ENCODE measurements at regions not wholly inside any gene's neighbourhood (a gene's known extent, or its start where the extent isn't known, plus 50 kb on each side); places are given as distances from the start of the nearest gene placed in this dataset.
"Not testable (repeated sequence)": the region's sequence is repeated elsewhere in the genome, so short reads cannot be mapped to it uniquely, and the experiment has no call there.

DNA sequence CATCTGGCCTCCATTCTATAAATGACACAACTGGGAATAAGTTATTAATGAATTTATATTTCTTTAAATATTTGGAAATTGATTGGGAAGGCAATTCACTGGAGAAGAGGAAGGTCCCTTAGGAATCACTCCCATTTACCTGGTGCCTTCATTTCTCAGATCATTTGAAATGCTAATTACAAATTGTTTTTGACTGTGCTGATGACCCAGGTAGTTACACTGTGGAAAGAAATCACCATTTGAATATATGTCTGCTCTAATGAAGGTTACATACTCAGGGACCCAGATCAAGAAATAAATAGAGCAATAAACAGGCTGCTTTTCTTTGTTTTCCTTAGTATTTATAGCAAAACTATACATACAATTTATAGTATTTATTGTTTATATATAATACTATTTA lies 1759.1 kb downstream of the ARAP2 start:
- no peak for DNase-seq (ENCODE audit: low read depth)

DNA sequence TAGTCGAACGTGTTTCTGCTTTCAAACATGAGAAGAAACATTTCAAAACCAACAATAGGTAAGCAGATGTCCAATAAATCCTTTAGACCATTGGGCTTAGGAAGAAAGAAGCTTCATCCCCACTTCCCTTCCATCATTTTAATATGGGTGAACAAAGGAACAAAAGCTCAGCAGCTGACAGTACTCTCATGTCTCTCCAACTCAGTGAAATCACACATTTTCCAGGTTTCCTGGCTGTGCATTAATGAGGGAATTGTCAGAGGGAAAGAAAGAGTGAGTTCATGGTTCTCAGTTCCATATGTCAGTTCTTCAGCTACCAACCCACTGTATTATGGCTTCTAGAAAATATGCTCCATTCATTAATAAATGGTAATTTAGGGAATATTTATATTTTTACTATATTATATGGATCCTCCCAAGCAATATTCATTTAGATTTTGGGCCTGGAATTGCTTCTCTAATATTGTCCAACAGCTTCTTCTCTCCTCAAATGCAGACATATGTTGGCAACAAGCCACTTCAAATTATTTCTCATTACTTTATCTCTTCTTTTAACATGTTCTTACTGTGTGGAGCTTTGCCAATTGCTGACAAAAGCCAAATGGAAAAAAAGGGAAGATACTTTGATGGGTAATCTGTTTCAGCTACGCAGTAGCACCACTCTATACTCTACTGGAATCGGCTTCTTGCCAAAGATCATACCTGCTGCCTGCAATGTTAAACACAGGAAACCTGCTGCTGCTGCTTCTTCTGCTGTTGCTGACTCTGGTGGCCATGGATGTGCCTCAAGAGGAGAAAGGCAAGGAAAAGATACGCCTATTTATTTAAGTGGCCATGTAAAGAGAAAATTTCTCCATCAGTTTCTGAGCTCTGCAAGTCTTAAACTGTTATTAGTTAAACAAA lies 1757.6 kb downstream of the ARAP2 start:
- no peak for DNase-seq (ENCODE audit: low read depth)

DNA sequence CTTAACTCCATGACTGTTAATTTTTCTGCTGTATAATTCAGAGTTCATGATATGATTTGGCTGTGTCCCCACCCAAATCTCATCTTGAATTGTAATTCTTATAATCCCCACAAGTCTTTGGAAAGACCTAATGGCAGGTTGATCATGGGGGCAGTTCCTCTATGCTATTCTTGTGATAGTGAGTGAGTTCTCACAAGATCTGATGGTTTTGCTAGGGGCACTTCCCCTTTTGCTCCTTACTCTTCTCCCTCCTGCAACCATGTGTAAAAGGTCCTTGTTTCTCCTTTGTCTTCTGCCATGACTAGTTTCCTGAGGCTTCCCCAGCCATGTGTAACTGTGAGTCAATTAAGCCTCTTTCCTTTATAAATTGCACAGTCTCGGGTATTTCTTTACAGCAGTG lies 1751.9 kb downstream of the ARAP2 start:
- DNase-seq (ENCODE audit: low read depth) = no peak

DNA sequence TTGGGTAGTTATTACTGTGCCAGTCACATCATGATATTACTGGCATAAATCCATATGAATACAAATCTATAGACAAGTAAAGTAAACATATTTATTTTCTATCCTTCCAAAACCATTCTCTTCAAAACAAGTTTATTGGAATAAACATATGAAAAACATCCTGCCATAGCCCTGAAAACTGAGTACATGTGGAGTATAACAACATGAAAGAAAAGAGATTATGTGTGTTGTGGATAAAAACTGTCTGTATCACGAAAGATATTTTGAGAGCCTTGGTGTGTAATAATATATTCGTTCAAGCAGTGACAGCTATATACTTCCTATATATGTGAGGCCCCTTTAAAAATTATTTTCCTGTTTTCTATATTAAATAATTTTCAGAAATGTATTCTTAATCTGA lies 1742.2 kb downstream of the ARAP2 start:
- no peak for DNase-seq (ENCODE audit: low read depth)

DNA sequence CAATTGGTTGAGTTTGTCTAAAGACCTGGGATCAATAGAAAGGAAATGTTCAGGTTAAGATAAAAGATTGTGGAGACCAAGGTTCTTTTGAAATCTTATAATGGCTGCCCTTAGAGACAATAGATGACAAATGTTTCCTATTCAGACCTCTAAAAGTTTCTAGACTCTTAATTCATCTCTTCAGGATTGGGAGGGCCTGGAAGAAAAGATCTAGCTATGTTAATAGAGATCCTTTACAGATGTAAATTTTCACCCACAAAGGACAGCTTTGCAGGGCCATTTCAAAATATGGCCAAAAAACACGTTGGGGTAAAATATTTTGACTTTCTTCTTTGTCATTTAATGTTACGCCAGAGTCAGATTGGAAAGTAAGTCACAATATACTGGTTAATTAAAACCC lies 1739.6 kb downstream of the ARAP2 start:
- DNase-seq (ENCODE audit: low read depth) = not testable (repeated sequence)

DNA sequence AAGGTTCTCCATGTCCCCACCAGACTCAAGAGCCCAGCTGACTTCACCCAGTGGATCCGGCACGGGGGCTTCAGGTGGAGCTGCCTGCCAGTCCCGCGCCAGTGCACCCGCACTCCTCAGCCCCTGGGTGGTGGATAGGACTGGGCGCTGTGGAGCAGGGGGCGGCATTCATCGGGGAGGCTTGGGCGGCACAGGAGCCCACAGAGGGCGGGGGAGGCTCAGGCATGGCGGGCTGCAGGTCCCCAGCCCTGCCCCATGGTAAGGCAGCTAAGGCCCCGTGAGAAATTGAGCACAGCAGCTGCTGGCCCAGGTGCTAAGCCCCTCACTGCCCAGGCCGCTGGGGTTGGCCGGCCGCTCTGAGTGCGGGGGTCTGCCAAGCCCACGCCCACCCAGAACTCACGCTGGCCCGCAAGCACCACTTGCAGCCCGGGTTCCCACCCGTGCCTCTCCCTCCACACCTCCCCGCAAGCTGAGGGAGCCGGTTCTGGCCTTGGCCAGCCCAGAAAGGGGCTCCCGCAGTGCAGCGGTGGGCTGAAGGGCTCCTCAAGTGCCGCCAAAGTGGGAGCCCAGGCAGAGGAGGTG lies 1737.7 kb downstream of the ARAP2 start:
- DNase-seq (ENCODE audit: low read depth) = not testable (repeated sequence)

DNA sequence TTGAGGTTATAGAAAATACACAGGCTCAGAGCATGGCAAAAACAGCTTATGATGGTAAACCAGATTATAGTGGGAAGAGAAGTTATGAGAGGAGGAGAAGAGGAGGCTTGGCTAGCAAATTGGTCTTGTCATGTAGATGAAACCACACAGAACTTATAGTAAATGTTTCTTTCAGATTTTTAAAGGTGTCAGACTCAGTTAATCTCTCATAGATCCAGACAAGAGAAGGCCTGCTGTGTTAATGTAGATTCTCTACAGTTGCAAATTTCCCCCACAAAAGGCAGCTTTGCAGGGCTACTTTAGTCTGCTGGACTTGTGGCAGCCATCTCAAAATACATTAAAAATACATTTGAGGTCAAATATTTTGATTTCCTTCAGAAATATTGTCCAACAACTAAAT lies 1731.7 kb downstream of the ARAP2 start:
- no peak for DNase-seq (ENCODE audit: low read depth)

DNA sequence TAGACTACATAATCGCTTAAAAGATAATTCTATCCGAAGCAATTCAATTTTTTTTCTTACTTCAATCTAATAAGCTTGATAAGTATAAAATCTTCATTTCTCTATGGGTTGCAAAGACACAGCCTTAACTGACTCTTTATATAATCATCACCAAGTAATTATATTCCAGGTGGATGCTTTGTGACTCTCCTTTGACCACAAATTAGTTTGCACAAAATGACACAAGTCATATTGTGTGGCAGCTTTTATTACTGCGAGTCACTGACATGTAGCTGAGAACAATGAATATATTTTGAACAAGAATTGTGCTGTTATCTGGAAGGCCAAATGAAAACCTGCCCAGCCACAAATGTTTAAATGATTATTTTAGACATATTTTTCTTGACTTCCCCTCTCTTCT lies 1727.8 kb downstream of the ARAP2 start:
- no peak for DNase-seq (ENCODE audit: low read depth)

DNA sequence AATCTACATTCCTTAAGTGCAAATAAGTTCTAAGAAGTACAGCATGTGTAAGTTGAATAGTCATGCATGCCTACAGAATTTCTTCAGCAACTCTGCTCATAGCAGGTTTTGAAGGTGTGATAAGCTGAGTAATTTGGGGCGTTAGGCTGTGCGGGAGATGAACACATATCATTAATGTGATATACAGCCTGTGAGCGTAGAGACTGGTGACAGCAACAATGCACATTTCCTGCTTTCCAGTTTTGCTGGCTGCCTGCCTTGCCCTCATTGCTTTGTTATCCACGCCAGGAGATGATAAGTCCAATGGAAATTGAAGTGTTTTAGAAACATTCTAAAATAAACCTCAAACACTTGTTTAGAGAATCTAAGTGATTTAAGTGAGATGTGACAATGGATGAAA lies 1709.4 kb downstream of the ARAP2 start:
- DNase-seq (ENCODE audit: low read depth) = no peak

DNA sequence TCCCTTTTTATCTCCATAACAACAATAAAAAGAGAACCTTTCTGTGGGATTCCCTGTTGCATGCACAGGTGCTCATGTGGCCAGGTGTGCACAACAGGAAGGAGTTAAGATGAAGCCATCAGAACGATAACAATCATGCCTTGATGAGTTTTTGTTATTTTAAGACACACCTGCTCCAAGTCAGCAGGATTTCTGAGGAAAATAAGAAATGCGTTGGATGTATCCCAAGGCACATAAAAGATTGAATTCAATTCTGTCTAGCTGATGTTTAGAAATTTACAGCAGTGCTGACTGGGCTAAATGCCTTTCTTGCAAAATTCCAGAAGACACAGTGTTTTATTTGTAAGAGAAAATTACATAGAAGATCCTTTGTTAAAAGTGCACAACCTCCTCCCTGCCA lies 1678.2 kb downstream of the ARAP2 start:
- no peak for DNase-seq (ENCODE audit: low read depth)

DNA sequence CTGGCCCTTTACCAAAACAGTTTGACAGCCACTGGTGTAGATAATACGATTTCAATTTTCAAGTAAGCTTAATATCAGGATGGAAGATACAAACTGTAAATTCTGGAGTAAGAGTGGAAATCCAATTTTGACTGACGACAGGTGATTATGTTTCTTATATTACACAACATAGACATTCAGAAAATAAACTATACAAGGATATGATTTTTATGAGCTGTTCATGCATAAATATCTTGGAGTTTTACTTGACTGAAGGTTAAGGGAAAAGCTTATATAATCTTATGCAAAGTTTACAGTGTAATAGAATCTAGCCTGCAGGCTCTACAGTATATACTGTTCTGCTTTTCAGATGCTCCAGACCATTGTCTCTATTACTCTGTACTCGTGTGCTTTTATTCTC lies 1672.3 kb downstream of the ARAP2 start:
- DNase-seq (ENCODE audit: low read depth) = no peak

DNA sequence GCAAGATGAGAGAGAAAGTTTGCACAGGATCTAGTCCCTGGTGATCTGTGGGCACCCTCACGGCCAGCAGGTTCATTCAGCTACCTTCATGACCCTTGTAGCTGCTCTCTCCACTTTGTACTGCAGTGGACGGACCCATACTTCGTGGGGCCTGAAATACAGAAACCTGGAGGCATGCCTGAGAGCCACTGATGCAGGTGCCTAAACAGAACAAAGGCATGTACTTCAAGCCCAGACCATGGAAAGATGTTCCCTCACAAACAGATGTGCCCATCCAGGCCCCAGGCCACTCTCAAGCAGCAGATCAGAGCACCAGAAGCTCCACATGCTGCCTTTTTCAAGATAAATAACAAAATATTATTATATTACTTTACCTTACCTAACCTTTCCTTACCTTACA lies 1629.0 kb downstream of the ARAP2 start:
- DNase-seq (ENCODE audit: low read depth) = no peak

DNA sequence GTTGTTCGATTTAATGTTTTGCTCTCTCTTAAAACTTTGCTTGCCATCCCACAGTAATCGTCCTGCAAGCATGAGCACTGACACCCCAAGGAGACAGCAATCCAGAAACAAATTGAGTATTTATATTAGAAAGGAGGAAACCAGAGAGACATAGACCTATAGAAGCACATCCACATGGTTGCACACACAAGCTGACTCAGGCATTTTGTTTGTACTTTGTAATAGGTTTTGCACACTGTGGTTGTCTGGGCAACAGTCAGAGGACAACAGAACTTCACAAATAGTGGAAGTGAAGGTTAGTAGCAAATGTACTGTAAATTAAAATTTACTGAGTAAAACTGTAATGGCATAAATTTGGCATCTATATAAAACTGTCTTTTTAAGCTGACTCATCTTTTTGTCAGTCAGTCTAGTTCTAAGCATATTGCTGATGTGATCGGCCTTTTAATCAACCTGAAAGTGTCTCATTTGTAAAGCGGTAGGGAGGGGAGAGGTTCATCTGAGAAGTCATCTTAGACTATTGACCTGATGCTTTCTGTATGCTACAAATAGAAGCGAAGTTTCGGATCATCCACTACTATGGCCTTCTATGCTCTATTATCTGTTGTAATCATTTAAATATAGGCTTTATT lies 1624.7 kb downstream of the ARAP2 start:
- DNase-seq (ENCODE audit: low read depth) = no peak

DNA sequence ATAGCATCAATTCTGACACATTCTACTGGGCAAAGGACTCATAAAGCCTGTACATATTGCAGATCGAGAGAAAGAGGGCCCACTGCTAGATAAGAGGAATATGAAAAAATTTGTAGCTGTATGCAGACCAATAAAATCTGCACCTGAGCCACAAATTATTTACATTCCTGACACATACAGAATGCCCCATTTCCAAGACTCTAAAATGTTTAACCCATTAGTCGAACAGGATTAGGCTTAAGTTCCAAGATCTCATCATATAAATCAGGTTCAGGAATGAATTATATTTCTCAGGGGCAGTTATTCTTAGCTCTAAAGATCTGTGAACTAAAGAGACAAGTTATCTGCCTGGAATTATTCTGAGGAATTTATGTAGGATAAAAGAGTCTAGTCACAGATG lies 1615.8 kb downstream of the ARAP2 start:
- DNase-seq (ENCODE audit: low read depth) = no peak

DNA sequence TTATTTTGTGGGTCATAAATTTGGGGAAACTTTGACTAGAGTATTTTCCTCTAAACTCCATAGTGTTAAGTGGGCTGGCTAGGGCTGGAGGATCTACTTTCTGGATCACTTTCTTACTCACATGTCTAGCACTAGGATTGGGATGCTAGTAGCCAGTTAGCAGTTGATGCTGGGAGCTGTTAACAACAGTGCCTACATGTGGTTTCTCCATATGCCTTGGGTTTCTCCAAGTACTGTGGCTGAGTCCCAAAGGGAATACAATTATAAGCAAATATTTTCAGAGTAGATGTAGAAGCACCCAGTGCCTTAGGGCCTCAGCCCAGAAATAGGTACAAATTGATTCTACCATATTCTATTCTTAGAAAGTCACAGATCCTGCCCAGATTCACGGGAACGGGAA lies 1614.9 kb downstream of the ARAP2 start:
- DNase-seq (ENCODE audit: low read depth) = no peak

DNA sequence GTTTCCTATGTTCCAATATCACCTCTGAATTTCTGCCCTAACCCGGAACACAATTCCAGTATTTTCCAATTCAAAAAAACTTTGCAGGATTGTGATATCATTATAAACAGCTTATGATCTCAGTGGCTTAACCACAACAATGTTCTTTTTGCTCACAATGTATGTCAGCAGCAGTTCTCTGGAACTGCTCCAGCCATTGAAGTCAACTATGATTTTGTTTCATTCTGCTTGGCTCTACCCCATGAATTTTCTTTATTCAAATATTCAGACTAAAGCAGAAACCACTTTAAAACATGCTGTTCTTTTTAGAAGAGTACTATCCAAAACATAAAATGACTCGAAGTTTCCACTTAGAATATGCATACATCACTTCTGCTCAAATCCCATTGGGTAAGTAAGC lies 1611.1 kb downstream of the ARAP2 start:
- DNase-seq (ENCODE audit: low read depth) = no peak

DNA sequence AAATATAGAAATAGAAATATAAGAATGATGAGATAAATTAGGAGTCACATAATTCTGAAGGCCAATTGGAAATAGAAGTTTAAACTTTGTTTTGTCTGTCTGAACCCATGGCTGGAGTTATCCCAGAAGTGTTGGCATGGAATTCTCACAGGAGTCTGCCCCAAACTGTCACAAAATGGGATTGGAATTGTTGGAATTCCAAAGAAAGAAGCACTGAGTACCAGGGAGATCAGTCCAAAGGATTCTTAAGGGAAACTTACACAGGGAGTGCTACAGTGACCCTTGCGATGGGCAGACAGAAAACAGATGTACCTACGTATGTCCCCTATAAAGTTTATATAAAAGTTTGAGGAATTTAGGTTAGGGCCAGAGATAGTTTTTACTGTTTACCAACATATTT lies 1607.7 kb downstream of the ARAP2 start:
- DNase-seq (ENCODE audit: low read depth) = no peak

DNA sequence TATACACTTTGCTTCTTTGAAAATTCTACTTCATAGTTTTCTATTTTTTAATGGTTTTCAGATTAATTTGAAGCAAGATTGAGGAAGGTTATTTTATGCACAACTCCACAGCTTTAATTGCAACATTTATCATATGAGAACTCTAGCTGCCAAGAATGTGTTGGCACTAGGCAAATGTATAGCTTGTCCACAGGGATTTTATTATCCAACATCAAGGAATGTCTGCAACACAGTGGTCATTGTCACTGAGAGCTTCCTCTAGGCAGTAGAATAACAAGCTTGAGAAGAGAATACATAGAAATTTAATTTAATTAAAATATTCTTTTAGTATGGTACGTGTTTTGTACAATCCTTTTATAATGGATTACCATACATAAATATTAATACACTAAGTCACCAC lies 1600.8 kb downstream of the ARAP2 start:
- DNase-seq (ENCODE audit: low read depth) = no peak

DNA sequence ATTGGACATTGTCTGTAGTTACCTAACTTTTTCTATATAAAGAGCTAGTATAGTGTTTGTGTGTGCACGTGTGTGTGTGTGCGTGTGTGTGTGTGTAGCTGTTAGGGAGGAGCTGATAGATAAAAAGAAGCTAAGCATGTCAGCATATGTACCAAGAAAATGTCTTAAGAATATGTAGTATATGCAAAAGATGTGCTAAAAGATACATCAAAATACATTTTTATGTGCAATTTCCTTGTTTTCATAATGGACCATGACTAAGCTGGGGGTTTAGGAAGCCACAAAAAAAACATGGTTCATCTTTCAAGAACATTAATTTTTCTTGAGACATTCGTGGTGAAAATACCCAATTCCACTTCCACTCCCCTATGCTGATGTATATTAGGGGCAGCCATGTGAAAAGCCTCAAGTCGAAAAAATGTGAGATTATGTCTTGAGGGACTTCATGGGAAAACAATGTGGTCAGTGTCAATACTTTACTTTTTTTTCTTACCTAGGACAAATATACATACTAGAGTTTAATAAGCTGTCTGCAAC lies 1599.7 kb downstream of the ARAP2 start:
- DNase-seq (ENCODE audit: low read depth) = no peak

DNA sequence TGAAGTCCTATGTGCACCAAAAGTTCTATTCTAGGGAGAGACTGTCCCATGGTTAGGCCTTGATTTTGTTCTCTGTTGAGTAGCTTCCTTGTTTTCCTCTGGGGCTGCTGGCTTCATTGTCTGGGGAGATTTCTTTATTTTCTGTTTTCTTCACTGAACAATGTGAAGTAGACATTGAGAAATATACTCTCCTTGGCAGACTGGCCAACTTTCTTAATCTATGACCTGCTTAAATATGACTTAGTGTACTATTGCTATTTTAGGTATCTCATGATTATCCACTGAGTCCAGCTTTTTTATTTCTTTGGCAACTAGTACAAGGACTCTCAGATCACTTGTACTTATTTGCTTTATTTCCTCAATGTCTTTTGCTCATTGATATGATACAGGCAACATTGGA lies 1594.6 kb downstream of the ARAP2 start:
- DNase-seq (ENCODE audit: low read depth) = no peak

DNA sequence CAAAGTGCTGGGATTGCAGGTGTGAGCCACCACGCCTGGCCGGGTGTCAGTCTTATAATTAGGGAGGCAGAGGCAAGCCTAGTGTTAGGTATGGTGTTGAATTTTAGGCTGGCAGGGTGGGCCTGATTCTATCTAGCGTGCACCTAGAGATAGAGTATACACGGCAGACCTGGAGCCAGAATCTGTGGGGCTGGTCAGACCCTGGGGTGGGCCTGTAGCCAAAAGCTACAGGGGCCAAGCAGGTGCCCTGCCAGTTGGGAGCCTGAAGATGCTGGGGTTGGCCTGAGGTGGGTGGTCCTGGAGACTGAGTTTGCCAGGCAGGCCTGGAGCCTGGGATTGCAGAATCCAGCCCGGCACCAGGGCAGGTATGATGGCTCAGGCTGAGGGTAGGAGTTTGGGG lies 1580.3 kb downstream of the ARAP2 start:
- no peak for DNase-seq (ENCODE audit: low read depth)

DNA sequence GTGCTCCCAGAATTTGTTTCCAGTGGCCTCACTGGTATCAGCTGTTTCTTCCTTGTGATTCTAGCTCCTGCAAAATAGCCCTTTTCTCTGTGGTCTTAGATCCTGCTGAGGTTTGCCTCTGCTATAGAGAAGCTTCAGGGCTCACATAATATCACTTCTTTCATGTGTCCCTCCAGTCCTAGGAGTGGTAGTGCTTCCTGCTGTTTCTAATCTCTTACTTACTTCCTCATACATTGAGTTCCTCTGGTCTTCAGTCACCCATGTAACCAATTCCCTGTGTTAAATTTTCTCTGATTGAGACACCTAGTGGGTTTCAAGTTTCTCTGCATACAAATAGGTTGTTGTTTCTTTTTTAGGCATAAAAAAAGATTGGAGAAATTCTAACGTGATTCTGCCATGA lies 1567.9 kb downstream of the ARAP2 start:
- no peak for DNase-seq (ENCODE audit: low read depth)

DNA sequence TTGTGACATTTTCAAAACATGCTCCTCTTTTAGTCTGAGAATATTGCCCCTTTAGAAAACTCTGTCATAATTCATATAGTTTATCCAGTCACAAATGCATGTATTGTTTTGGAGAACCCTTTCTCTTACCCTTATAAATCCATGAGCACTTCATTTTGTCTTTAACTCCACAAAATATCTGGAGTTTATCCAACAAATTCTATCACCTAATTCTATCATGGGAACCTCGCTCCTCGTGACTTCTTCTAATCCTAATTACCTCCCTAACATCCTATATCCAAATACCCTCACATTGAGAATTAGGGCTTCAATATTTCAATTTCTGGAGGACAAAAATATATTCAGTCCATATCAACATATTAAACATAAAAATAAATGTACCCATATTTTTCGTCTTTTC lies 1565.9 kb downstream of the ARAP2 start:
- no peak for DNase-seq (ENCODE audit: low read depth)
